GM18502 (cell line): ENCODE measurements at regions not wholly inside any gene's neighbourhood (a gene's known extent, or its start where the extent isn't known, plus 50 kb on each side); places are given as distances from the start of the nearest gene placed in this dataset.
A peak's percentile ranks its signal among the peaks of the same experiment; 100 is the strongest.

Experiments
- ATAC-seq: cut with Tn5 transposase; IDR thresholded peaks from one replicate; pipeline ENCODE4 v1.9.1; 2021; ENCODE audit warnings: mild to moderate bottlenecking; ENCODE audit not compliant: unreplicated experiment, poor library complexity

DNA sequence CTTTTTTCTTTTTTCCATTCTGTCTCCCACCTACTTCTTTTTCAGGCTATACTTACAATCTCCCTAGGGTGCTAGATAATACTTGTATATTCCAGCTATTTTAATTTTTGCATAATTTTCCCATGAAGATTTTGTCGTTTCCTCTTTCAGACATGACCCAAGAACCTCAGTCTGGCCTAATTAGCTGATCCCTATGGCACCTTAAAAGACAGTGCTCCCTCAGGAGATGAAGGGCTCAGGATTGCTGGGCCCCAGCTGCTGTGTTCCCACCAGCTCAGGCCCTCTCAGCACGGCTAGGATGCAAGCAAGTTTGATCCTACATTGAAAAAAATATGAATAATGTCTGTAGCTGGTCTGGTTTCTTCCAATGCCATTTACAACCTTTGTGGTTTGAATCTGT, 55.0 kb upstream of the RGS5 start:
- ATAC-seq, result no peak

DNA sequence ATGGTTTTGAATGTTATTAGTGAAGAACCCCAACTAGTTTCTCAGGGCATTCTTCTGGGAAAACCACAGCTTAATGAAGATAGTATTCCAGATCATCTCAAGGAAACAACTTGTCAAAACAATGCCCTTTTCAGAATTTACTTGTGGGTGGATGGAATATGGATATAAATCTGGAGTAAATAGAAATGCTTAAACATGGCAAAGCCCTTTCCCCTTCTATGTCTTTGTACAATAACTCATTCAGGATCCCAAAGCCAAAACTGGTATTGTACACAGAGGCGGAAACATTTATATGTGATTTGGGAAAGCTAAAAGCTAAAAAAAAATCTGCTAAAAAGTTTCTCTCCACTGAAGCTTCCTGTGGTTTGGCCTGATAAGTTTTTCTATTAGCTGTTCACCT, 55.5 kb upstream of the RGS5 start:
- ATAC-seq, result no peak

DNA sequence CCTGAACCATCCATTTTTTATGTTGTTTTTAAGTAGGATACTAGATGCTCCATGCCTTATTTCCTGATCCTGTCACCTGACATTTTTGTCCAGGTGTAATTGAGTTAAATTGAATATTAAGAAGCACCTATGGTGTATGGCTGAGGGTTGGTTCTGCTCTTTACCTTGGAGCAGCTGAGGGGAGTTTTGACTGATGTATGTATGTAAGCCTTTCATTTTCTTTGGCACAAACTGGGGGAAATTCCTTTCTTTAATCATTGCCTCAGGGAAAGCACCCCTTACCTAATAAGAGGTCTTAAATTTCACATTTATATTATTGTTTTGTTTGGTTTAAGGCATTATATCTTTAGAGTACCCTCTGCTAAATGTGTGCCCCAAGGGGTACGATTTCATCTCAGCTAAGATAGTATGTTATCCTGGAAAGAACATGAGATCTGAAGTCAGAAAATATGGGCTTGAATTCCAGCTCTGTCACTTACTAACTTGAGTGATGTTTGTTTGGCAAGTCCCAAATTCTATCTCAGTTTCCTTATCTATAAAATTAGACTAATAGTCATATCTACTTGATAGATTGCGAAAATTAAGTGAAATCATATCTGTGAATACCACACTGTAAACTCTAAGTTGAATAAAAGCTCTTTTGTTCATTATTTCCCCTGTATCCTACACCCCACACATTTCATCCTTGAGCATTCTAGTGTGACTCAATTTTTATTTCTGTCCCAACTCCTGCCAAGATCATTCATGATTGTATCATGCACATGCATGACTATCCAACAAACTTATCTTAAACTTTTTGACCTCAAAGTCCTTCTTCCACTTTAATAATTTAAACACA, 57.7 kb upstream of the NUF2 start:
- ATAC-seq, result peak; percentile 53

DNA sequence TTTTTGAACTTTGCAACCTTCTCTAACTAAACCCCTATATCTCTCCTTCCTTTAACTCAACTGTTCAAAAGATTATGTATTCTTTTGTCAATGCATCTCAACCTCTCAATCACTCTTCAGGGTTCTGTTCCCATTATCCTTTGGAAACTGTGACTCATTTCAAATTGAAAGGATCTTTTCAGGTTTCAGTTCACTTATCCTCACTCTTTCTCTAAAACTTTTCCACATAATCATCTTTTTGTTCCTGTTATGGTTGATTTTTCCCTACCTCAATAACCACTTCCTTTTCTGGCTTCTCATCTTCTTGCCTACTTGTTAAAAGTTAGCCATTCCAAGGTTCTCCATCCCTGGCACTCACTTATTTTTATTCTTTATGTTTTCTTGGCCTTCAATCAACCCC, 56.2 kb upstream of the NUF2 start:
- ATAC-seq, result no peak

DNA sequence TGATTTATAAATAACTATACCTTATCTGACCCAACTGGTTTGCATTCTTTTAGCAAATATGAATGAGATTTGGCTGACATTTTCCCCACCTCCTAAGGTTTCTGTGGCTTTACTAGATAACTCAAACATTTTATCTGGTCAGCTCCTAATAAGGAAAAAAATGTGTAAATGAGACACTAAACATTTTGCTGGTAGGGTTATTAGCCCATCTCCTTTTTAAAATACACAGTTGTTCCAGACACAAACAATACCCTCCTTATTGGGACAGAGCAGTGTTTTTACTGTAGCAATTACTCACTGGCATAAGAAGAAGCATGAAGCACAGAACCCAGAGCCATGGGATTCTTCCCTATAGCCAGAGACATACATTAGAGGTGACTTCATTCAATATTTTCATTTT, 53.8 kb upstream of the NUF2 start:
- no peak for ATAC-seq

DNA sequence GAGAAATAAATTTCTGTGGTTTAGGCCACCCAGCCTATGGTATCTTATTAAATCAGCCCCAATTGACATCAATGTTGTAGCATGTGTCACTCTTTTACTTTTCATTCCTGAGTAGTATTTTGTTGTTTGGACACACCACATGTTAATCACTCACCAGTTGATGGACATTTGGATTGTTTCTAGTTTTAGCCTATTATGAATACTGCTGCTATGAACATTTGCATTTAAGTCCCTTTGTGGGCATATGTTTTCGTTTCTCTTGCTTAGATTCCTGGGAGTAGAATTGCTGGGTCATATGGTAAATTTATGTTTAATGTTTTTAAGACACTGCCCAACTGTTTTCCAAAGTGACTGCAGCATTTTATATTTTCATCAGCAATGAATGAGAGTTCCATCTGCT, 50.2 kb upstream of the NUF2 start:
- ATAC-seq, result no peak
